Fibroblast of villous mesenchyme (primary cell): ENCODE measurements at regions not wholly inside any gene's neighbourhood (a gene's known extent, or its start where the extent isn't known, plus 50 kb on each side); places are given as distances from the start of the nearest gene placed in this dataset.

ENCODE experiments used
- DNase-seq: peaks from one replicate; pipeline ENCODE4 v3.0.0-alpha.2; 2010; ENCODE audit warnings: low read depth
- H3K4me3 ChIP-seq: 2 replicates; pipeline ENCODE4 v1.5.1; 2011; ENCODE audit warnings: low read depth, mild to moderate bottlenecking, low read length
- TF ChIP-seq, protein P1 (sequence below): IDR thresholded peaks from 2 replicates; pipeline ENCODE4 v1.5.1; 2012; ENCODE audit warnings: low read depth, mild to moderate bottlenecking, low read length; ENCODE audit not compliant: insufficient read depth

DNA sequence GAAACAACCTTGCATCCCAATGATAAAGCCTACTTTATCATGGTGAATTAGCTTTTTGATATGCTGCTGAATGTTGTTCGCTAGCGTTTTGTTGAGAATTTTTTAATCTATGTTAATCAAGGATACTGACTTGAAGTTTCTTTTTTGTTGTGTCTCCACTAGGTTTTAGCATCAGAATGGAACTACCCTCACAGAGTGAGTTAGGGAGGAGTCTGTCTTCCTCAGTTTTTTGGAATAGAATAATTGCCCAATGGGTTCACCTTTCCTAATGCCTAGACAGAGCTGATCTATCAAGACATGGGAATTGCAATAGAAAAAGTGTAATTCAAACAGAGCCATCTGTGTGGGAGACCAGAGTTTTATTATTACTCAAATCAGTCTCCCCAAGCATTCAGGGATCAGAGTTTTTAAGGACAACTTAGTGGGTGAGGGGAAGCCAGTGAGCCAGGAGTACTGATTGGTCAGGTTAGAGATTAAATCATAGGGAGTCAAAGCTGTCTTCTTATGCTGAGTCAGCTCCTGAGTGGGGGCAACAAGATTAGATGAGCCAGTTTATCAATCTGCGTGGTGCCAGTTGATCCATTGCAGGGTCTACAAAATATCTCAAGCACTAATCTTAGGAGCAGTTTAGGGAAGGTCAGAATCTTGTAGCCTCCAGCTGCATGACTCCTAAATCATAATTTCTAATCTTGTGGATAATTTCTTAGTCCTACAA, 237.4 kb upstream of the PPP2R3A start:
- TF ChIP-seq, protein P1, sequence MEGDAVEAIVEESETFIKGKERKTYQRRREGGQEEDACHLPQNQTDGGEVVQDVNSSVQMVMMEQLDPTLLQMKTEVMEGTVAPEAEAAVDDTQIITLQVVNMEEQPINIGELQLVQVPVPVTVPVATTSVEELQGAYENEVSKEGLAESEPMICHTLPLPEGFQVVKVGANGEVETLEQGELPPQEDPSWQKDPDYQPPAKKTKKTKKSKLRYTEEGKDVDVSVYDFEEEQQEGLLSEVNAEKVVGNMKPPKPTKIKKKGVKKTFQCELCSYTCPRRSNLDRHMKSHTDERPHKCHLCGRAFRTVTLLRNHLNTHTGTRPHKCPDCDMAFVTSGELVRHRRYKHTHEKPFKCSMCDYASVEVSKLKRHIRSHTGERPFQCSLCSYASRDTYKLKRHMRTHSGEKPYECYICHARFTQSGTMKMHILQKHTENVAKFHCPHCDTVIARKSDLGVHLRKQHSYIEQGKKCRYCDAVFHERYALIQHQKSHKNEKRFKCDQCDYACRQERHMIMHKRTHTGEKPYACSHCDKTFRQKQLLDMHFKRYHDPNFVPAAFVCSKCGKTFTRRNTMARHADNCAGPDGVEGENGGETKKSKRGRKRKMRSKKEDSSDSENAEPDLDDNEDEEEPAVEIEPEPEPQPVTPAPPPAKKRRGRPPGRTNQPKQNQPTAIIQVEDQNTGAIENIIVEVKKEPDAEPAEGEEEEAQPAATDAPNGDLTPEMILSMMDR, result no peak
- DNase-seq, result no peak
- no peak overlapping the region for H3K4me3 ChIP-seq

DNA sequence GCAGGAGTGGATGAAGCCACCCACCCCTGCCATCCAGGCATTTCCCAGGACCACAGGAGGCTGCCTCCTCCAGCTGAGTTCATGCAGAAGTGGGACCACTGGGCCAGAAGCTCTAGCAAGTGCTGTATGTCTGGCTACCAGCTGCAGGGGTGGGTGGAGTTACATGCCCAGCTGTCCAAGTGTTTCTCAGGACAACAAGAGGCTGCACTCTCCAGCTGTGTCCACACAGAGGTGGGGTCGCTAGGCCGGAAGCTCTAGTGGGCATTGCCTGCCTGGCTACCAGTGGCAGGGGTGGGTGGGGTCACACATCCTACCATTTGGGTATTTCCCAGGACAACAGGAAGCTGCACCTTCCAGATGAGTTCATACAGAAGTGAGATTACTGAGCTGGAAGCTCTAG, 234.0 kb upstream of the PPP2R3A start:
- H3K4me3 ChIP-seq, result no peak overlapping the region
- TF ChIP-seq, protein P1, result no peak
- DNase-seq, result no peak

DNA sequence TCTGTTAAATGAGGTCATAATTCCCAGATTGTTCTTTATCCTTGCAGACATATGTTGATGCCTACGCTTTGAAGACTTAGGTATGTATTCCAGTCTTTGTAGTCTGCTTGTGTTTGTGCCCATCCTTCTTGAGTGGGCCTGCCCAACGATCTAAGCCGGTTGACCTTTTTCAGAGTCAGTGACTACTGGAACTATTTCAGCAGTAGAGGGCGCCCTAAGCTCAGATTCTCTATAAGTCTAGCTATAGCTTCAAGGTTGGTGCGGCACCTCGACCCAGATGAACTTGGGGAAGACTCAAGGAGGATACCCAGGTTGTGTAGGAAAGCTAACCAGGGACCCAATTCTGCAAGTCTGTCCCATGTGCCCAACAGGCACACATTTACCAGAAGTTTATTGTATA, 228.8 kb upstream of the PPP2R3A start:
- TF ChIP-seq, protein P1, result no peak
- no peak for DNase-seq
- H3K4me3 ChIP-seq, result no peak overlapping the region

DNA sequence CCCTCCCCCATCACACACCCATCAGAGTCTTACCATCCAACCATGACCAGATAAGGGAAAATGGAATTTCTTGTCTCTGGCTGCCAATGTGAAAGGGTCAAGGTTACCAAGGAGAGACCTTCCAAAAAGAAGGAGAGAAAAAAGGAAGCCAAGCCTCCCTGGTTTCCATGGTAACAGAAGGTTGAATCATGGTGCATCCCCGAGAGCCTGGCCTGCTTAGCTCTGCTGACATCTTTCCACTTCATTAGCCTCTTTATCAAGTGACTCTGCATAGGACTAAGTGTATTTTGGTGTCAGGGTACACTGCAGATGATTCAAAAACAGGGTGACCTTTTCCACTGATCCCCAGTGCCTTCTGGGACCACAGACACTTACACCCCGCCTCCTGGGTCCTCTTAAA, 225.7 kb upstream of the PPP2R3A start:
- DNase-seq, result no peak
- TF ChIP-seq, protein P1, result no peak
- no peak overlapping the region for H3K4me3 ChIP-seq

DNA sequence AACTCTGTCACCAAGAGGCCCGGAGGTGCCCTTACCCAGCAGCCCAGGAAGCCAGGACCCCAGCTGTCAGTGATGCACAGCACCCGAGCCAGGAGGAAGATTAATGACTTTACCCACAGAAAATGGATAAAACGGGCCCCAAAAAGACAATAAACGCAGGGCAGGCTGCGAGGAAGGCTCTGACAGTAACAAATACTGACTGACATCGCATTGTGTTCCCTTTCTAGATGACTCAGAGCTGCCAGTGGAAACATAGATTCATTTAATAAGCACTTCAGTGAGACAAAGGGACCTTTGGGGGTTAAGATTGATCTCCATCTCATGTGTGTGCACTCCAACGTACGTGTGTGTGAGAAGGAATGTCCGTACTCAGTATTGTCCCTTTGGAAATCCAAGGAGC, 225.3 kb upstream of the PPP2R3A start:
- TF ChIP-seq, protein P1, result no peak
- no peak overlapping the region for H3K4me3 ChIP-seq

DNA sequence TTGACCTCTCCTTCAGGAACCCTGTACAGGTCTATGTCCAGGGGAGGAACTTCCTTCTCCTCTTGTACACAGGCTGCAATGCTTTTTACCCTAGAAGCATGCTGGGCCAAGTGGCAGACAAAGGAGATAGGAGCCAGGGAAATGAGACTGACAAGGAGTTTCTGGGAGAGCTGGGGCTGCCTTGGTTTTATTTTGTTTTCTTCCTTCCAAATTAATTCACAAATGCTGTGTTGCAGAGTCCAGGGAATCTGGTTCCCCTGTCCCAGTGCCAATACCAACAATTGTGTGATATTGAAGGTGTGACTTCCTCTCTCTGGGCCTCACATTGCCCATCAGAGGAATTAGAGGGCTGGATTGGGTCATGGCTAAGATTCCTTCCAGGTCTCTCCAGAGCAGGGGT, 224.8 kb upstream of the PPP2R3A start:
- no peak for DNase-seq
- H3K4me3 ChIP-seq, result no peak overlapping the region
- TF ChIP-seq, protein P1, result no peak

More for the DNA sequence above, 225.3 kb upstream of the PPP2R3A start:
- DNase-seq, result no peak

DNA sequence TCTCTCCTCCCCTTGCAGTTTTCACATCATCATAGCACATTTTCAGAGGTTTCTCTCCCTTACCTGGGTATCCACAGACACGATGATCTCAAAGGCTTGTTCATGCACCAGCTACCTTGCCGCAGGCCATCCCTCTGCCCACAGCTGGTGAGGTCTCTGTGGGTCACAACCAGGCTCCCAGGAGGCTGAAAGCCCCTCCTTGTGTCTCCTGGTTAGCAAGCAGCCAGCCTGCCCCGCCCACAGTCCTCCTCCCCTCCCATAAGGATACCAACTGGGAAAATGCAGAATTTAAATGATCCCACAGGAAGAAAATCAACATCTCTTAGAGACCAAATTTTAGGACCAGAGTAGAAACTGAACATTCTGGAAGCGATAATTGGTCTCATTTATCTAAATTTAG, 213.5 kb upstream of the PPP2R3A start:
- TF ChIP-seq, protein P1, result no peak
- DNase-seq, result no peak
- no peak overlapping the region for H3K4me3 ChIP-seq
